GM12872 (cell line): ENCODE measurements at regions not wholly inside any gene's neighbourhood (a gene's known extent, or its start where the extent isn't known, plus 50 kb on each side); places are given as distances from the start of the nearest gene placed in this dataset.

ENCODE experiments used
- CTCF ChIP-seq: IDR thresholded peaks from 3 replicates; pipeline ENCODE4 v1.5.1; 2011; ENCODE audit warnings: low read depth, mild to moderate bottlenecking, low read length, moderate library complexity; ENCODE audit not compliant: insufficient read depth

DNA sequence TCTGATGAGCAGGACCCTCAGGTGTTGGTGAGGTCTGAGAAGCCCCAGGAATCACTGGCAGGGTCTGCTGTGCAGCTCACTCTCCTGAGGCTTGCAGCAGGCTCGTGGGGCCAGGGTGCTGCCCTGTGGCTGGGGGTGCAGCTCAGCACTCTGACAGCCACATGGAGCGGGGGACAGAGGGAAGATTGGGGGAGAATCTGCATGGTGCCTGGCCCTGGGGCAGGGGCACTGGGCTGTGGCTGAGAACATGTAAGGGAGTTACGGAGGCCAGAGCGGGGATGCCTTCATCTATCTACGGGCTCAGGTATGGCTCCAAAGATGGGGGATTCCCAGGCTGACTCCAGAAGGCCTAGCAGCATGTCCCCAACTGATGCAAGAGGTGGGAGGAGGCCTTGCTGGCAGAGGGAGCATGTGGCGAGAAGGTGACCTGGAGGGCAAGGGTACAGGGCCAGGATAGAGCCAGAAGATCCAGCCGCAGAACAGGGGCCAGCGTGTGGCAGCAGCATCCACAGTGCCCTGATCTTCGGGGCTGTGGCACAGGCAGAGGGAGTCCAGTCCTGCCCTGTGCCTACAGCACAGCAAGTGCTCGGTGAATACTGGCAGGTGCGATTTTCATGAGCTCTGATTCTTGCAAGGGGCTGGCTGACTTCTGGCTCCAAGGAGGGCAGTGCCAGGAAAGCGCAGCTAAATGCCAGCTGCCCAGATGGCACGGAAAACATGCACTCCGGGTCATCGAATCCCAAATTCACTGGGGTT is 184.7 kb downstream of the CTTN start:
- no peak for TF ChIP-seq CTCF

DNA sequence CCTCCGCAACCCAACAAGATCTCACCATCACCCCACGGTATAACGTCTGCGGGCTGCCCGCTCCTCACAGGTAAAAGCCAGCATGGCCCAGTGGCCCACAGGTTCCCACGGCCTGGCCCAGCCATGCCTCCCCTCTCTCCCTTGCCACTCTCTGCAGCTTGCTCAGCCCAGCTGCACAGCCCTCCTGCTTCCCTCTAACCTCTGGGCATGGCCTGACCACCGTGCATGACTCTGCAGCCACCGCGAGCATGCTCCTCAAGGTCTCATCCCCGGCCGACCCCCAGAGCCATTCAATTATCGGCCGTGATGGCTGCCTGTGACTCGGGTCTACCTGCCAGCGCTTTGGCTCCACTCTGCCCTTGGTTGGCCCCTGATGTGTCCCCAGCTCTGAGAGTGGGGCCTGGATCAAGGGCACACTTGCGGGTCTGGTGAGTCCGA is 185.5 kb downstream of the CTTN start:
- TF ChIP-seq CTCF = no peak

GRCh38 chr11:70584498-70585235 is 186.3 kb downstream of the CTTN start:
- TF ChIP-seq CTCF = no peak

- no peak for TF ChIP-seq CTCF
These were observed 186.9 kb downstream of the CTTN start for GRCh38 chr11:70585236-70585545.

- no peak for TF ChIP-seq CTCF
These were observed 188.1 kb downstream of the CTTN start for GRCh38 chr11:70586261-70587074.

GRCh38 chr11:70587075-70587389 is 188.7 kb downstream of the CTTN start:
- TF ChIP-seq CTCF = no peak

DNA sequence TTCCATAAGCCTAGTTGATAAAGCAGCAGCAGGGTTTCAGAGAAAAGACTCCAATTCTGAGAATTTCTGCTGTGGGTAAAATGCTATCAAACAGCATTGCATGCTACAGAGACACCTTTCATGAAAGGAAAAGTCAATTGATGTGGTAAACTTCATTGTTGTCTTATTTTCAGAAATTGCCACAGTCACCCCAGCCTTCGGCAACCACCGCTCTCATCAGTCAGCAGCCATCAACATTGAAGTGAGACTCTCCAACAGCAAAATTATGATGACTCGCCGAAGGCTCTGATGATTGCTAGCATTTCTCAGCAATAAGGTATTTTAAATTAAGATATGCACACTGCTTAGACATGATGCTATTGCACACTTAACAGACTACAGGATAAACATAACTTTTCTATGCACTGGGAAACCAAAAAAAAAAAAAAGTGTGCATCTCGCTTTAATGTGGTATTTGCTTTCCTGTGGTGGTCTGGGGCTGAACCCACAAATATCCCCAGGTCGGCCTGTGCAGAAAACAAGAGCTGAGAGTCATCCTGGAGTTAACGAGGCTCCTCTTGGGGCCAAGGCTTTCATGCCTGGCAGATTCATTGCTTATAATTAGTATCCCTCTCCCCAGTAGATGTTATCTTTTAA is 192.1 kb downstream of the CTTN start:
- no peak for TF ChIP-seq CTCF
